Spleen (tissue), 7 donors: ENCODE measurements at regions not wholly inside any gene's neighbourhood (a gene's known extent, or its start where the extent isn't known, plus 50 kb on each side); places are given as distances from the start of the nearest gene placed in this dataset.

Source experiments
- CTCF ChIP-seq, 11 experiments: fragments of 200-600 bp in 7 of 11; fragments of 450-650 bp in 4 of 11; sonication (generic) in 4 of 11; IDR thresholded peaks in 8 of 11; conservative IDR thresholded peaks in 3 of 11; 1 replicate in 7 of 11; 2 replicates in 4 of 11; pipeline versions ENCODE4 v1.4.0 to v1.8.0; 2016 to 2021; ENCODE audit warnings: antibody characterized with exemption in 11 of 11, inconsistent platforms in 4 of 11, mild to moderate bottlenecking in 1 of 11
- POLR2A ChIP-seq, 3 donors: fragments of 450-650 bp; IDR thresholded peaks; one replicate each; pipeline ENCODE4 v1.5.1; 2017; ENCODE audit warnings: antibody characterized with exemption in 3 of 3, mild to moderate bottlenecking in 1 of 3
- POLR2AphosphoS5 ChIP-seq, 3 donors: sonication (generic); formaldehyde crosslinking; IDR thresholded peaks; one replicate each; pipeline ENCODE4 v1.5.1; 2017; ENCODE audit warnings: antibody characterized with exemption in 3 of 3
- donor health status: DM: no; HTN: no; CAD: no; lungs with moderate emphysema.
- donor health status: DM: no; HTN: no; CAD: no.
- donor health status: DM: no; HTN: no; CAD: no.

DNA sequence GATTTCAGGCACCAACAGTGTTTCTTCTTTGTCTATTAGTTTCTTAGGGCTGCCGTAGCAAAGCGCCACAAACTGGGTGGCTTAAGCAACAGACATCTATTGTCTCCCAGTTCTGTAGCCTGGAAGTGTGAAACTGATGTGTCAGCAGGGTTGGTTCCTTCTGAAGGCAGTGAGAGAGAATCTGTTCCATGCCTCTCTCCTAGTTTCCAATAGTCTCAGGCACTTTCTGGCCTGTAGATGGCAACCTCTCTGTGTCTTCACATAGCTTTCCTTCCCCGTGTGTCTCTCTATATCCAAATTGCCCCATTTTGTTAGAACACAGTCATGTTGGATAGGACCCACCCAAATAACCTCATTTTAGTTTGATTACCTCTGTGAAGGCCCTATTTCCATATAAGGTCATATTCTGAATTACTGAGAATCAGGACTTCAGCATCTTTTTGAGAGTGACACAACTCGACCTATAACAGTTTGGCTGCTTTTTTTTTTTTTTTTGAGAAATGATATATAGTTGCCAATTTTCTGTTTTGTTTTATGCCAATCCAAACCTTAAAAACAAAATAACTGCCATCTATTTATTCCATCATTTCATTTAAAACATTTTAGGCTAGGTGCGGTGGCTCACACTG, 108.2 kb downstream of the SLC36A4 start:
- TF ChIP-seq CTCF (IDR thresholded peaks at IDR 0.05 in 8 of 11, conservative IDR thresholded peaks at IDR 0.05 in 3 of 11), result peak in 2 of 11 experiments; percentile 8 to 13
- no peak for TF ChIP-seq POLR2AphosphoS5 (IDR thresholded peaks at IDR 0.05)
- TF ChIP-seq POLR2A (IDR thresholded peaks at IDR 0.05), result no peak
